Transverse colon (tissue), 4 donors: ENCODE measurements at regions not wholly inside any gene's neighbourhood (a gene's known extent, or its start where the extent isn't known, plus 50 kb on each side); places are given as distances from the start of the nearest gene placed in this dataset.
A peak's percentile ranks its signal among the peaks of the same experiment; 100 is the strongest.
"Not testable (repeated sequence)": the region's sequence is repeated elsewhere in the genome, so short reads cannot be mapped to it uniquely, and the experiment has no call there.

Experiments used
- DNase-seq: peaks from one replicate; pipeline ENCODE4 v3.0.0-alpha.2; 2019
- H3K27ac ChIP-seq, 4 donors: fragments of 200-600 bp; sonication (generic); 2 replicates each; pipeline ENCODE4 v1.5.1; 2016 to 2018; ENCODE audit warnings: inconsistent platforms in 4 of 4
- H3K27me3 ChIP-seq: fragments of 200-600 bp; sonication (generic); 2 replicates; pipeline ENCODE4 v1.5.1; 2017; ENCODE audit warnings: inconsistent platforms
- H3K36me3 ChIP-seq, 4 donors: fragments of 200-600 bp; sonication (generic); 2 replicates each; pipeline ENCODE4 v1.5.1; 2017 to 2019; ENCODE audit warnings: inconsistent platforms in 4 of 4
- H3K4me1 ChIP-seq, 4 donors: fragments of 200-600 bp; sonication (generic); 2 replicates each; pipeline ENCODE4 v1.5.1; 2017 to 2020; ENCODE audit warnings: inconsistent platforms in 4 of 4
- H3K4me3 ChIP-seq, 4 donors: fragments of 200-600 bp; sonication (generic); 1 replicate in 1 of 4; 2 replicates in 3 of 4; pipeline versions ENCODE4 v1.5.1 to v1.6.1; 2017 to 2019; ENCODE audit warnings: inconsistent platforms in 4 of 4
- H3K9me3 ChIP-seq, 2 donors: fragments of 200-600 bp; sonication (generic); 2 replicates each; pipeline ENCODE4 v1.5.1; 2017 to 2019; ENCODE audit warnings: inconsistent platforms in 2 of 2
- EP300 ChIP-seq: sonication (generic); formaldehyde crosslinking; IDR thresholded peaks from one replicate; pipeline ENCODE4 v1.6.1; 2017; ENCODE audit warnings: antibody characterized with exemption, low read depth
- POLR2A ChIP-seq: fragments of 450-650 bp; IDR thresholded peaks from one replicate; pipeline ENCODE4 v1.6.1; 2016; ENCODE audit warnings: antibody characterized with exemption, mild to moderate bottlenecking, moderate library complexity
- POLR2AphosphoS5 ChIP-seq, 3 donors: sonication (generic); formaldehyde crosslinking; IDR thresholded peaks; one replicate each; pipeline ENCODE4 v1.6.1; 2016; ENCODE audit warnings: antibody characterized with exemption in 3 of 3
- WGBS, 2 donors: methylation state at CpG; one replicate each; pipeline ENCODE4 v1.1.5; 2018; ENCODE audit warnings: low coverage in 1 of 2; 5-methylcytosine and 5-hydroxymethylcytosine counted together
- in situ Hi-C, 4 donors: fragments of 200-750 bp; cut with MboI; loops; one replicate each; pipeline versions ENCODE4 v1.15.0 to v1.15.1; 2017; ENCODE audit warnings: low sequenced_read_pairs in 3 of 4, low pct_ligation_motif_present in 1 of 4, low pct_unique_long_range_greater_than_20kb in 1 of 4
- intact Hi-C: fragments of 100-400 bp; cut with DNase I; formaldehyde crosslinking; loops from one replicate; pipeline ENCODE4 v1.15.1; 2023; ENCODE audit warnings: low total_unique reads
- TF ChIP-seq, protein P1 (sequence below), 5 experiments: fragments of 200-600 bp in 3 of 5; fragments of 450-650 bp in 2 of 5; sonication (generic) in 3 of 5; IDR thresholded peaks; 1 replicate in 2 of 5; 2 replicates in 3 of 5; pipeline ENCODE4 v1.5.1; 2016 to 2017; ENCODE audit warnings: antibody characterized with exemption in 5 of 5, inconsistent platforms in 3 of 5, mild to moderate bottlenecking in 2 of 5, moderate library complexity in 1 of 5

- H3K9me3 ChIP-seq = no peaks in the 10 kb centered on the region
- H3K4me3 ChIP-seq = no peak overlapping the region
- no peaks in the 10 kb centered on the region for H3K36me3 ChIP-seq
- peaks cover 0 to 23% (median 6%) of the 10 kb centered on the region in 4 donors for H3K4me1 ChIP-seq
- TF ChIP-seq, protein P1, sequence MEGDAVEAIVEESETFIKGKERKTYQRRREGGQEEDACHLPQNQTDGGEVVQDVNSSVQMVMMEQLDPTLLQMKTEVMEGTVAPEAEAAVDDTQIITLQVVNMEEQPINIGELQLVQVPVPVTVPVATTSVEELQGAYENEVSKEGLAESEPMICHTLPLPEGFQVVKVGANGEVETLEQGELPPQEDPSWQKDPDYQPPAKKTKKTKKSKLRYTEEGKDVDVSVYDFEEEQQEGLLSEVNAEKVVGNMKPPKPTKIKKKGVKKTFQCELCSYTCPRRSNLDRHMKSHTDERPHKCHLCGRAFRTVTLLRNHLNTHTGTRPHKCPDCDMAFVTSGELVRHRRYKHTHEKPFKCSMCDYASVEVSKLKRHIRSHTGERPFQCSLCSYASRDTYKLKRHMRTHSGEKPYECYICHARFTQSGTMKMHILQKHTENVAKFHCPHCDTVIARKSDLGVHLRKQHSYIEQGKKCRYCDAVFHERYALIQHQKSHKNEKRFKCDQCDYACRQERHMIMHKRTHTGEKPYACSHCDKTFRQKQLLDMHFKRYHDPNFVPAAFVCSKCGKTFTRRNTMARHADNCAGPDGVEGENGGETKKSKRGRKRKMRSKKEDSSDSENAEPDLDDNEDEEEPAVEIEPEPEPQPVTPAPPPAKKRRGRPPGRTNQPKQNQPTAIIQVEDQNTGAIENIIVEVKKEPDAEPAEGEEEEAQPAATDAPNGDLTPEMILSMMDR (IDR thresholded peaks at IDR 0.05) = no peak
- TF ChIP-seq POLR2AphosphoS5 (IDR thresholded peaks at IDR 0.05) = peak in 2 of 3 donors; percentile 38 to 49
- in situ Hi-C loops = no loop called here
- 29 to 82% methylated on average over 2 to 6 of the region's 6 CpGs for whole genome bisulfite sequencing, 2 donors
- H3K27me3 ChIP-seq = peaks cover 7% of the 10 kb centered on the region
- intact Hi-C loops = no loop called here
- DNase-seq = peak; percentile 64
- peak overlapping the region; percentile 39 to 51 (median 49) for H3K27ac ChIP-seq
Measured at GRCh38 chr2:242085941-242086621, 216.6 kb downstream of the RTP5 start.

- in situ Hi-C loops, intact Hi-C loops, H3K27me3 ChIP-seq, H3K36me3 ChIP-seq, H3K9me3 ChIP-seq: not testable (repeated sequence)
- Histone ChIP-seq H3K4me3 (peak overlapping the region; percentile 42 to 100 (median 90)), H3K27ac (peak overlapping the region; percentile 75 to 87 (median 82)), H3K4me1 (peaks cover 0 to 23% (median 6%) of the 10 kb centered on the region in 4 donors)
- DNase-seq = peak; percentile 36
- WGBS, 2 donors = 1% methylated on average over 4 of the region's 37 CpGs; no CpG with 5 or more reads in 1 of the 2 donors
Measured at GRCh38 chr2:242088044-242088443, 218.5 kb downstream of the RTP5 start.

DNA sequence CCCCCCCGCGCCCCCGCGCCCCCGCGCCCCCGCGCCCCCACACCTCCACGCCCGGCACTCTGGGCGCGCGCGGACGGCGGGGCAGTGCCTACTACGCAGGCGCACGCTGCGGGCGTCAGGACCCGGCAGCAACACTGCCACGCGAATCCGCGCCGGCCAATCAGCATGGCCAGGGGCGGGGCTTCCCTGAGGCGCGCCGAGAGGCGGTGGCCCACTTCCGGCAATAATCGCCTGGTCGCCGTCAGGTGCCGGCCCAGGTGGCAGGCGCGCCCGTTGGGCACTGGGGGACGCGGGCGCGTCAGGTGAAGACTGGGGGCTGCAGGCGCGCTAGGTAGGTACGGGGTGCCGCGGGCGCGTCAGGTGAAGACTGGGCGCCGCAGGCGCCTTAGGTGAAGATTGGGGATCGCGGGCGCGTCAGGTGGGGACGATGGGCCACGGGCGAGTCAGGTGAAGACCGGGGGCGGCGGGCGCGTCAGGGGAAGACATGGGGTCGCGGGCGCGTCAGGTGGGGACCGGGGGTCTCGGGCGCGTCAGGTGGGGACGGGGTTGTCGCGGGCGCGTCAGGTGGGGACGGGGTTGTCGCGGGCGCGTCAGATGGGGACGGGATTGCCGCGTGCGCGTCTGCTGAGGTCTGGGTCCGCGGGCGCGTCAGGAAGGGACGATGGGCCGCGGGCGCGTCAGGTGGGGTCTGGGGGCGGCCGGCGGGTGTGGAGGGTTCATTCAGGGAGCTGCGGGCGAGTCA lies 219.1 kb downstream of the RTP5 start:
- Histone ChIP-seq H3K36me3 (no peaks in the 10 kb centered on the region), H3K4me3 (peak overlapping the region; percentile 80 to 100 (median 98)), H3K9me3 (no peaks in the 10 kb centered on the region), H3K27ac (peak overlapping the region; percentile 75 to 87 (median 82)), H3K4me1 (peaks cover 0 to 23% (median 6%) of the 10 kb centered on the region in 4 donors), H3K27me3 (no peaks in the 10 kb centered on the region)
- 1% methylated on average over 70 of the region's 103 CpGs; no CpG with 5 or more reads in 1 of the 2 donors for WGBS, 2 donors
- peak; percentile 96 for DNase-seq
- in situ Hi-C loops = no loop called here
- intact Hi-C loops = no loop called here
- TF ChIP-seq POLR2AphosphoS5 (IDR thresholded peaks at IDR 0.05) (peak; percentile 75 to 88 (median 82)), POLR2A (peak; percentile 80), EP300 (no peak)
- TF ChIP-seq, protein P1 (IDR thresholded peaks at IDR 0.05) = no peak

GRCh38 chr2:242089213-242089549 lies 219.7 kb downstream of the RTP5 start:
- in situ Hi-C loops, H3K27me3 ChIP-seq, DNase-seq, intact Hi-C loops, H3K36me3 ChIP-seq, H3K9me3 ChIP-seq: not testable (repeated sequence)
- Histone ChIP-seq H3K4me3 (peak overlapping the region; percentile 80 to 100 (median 98)), H3K27ac (peak overlapping the region in 3 of 4 donors; percentile 75 to 87 (median 85)), H3K4me1 (peaks cover 0 to 23% (median 6%) of the 10 kb centered on the region in 4 donors)
- WGBS, 2 donors = 0% methylated on average over 8 of the region's 20 CpGs; no CpG with 5 or more reads in 1 of the 2 donors

DNA sequence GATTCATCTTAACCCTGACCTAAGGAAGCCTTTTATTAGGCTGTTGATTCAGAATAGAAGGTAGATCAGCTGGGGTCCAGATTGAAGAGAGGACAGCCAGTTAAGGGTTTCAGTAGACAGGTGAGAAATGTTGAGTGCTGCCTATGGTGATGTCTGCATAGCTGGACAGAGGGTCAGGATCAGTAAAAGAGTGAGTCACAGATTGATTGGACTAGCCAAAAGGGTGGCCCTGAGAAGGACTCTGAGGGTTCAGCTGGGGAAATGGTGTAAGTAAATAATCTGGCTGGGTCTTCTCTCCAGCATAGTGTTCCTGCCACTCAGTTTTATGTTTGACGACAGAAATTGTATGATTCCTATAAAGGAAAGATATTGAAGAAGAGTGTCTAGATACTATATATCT lies 227.7 kb downstream of the RTP5 start:
- H3K27me3 ChIP-seq, H3K4me3 ChIP-seq, DNase-seq, H3K4me1 ChIP-seq, in situ Hi-C loops, H3K9me3 ChIP-seq, intact Hi-C loops, H3K27ac ChIP-seq: not testable (repeated sequence)
- WGBS, 2 donors = 100% methylated on average over 1 of the region's 1 CpG
- H3K36me3 ChIP-seq = peaks cover 0 to 12% (median 3%) of the 10 kb centered on the region in 4 donors
